HG02571 (cell line): ENCODE measurements at regions not wholly inside any gene's neighbourhood (a gene's known extent, or its start where the extent isn't known, plus 50 kb on each side); places are given as distances from the start of the nearest gene placed in this dataset.

ENCODE experiments used
- ATAC-seq: cut with Tn5 transposase; IDR thresholded peaks from one replicate; pipeline ENCODE4 v1.9.1; 2021; ENCODE audit warnings: mild to moderate bottlenecking, moderate library complexity; ENCODE audit not compliant: unreplicated experiment

DNA sequence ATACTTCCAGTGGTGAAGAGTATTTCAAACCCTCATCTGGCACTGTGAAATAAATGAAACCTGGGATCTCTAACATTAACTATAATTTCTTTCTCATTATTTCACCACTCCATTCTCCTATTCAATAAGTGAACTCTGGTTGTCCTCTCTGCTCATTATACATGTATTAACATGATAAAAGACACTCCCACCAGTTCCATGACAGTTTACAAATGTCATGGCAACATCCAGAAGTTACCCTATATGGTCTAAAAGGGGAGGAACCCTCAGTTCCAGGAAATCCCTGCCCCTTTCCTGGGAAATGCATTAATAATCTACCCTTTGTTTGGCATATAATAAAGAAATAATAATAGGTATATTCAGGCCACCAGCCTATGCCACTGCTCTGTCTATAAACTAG is 62.7 kb upstream of the BRINP3 start:
- ATAC-seq: no peak

DNA sequence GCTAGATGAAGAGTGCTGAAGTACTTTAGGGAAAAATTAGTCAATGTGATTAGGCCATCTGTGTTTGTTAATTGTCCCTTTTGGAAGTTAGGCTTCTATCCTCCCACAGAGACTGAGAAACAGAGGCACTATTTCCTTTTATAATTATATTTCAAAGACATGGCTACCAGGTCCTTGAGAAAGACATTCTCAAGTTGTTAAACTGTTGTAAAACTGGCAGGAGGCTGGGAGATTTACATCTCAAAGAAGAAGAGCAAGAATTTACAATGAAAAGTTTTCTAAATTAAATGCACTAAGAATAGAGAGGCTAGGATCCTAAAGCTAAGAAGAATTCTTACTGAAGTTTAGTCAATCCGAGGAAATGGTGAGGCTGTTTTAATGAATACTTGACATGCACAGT is 74.0 kb upstream of the BRINP3 start:
- ATAC-seq: no peak

DNA sequence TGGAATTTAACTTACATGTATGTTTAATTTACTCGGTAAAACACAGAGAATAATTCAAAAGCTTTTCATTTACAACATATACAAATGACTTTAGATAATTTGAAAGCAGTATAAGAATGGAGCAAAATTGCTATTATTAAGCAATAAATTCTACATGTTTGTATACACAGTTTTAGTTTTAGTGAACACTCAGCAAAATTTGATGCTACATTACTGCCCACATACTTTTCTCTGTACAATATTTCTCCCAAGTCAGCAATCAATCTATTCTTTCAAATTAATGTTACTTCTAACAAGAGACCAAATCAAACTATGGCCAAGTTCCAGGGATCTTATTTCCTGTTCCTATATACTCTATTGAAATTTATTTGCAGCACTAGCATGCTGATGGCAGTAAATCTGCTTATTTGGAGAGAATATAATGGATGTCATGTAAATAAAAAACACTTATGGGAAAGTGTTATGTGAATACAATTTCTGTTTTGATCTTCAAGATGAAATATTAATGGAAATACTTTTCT is 82.6 kb upstream of the BRINP3 start:
- ATAC-seq: no peak

DNA sequence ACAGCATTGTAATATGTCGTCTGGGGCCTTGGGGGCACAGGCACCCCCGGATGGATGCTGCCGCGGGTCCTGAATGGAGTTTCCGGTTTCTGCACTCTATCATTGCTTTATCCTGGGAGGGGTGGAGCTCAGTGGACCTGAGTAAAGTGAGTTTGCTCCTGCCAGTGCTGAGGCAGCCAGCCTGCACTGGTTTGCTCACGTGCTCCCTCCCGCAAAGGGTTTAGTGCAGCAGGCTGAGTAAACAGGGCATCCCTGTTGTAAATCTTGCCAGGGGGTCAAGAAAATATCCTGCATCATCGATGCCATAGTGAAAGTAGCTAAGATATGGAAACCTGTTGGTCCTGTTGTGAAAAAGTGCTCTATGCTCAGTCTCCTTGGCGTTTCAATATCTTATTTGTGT is 85.6 kb upstream of the BRINP3 start:
- ATAC-seq: no peak

DNA sequence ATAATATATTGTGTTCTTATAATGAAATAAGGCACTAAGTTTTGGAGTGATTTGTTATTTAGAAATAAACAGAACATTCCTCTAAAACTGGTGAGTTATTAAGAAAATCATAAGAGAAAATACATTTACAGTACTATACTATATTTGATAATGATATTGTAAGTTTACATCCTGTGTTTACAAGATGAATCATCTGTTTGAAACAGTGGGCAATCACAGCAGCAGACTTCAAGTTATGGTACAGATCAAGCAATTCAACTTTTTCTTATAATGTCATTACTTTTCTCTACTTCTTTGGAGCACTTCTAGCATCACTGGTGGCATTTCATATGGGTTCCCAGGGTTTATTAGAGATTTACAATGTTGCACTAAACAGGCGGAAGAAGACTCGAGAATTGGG is 86.5 kb upstream of the BRINP3 start:
- no peak for ATAC-seq

DNA sequence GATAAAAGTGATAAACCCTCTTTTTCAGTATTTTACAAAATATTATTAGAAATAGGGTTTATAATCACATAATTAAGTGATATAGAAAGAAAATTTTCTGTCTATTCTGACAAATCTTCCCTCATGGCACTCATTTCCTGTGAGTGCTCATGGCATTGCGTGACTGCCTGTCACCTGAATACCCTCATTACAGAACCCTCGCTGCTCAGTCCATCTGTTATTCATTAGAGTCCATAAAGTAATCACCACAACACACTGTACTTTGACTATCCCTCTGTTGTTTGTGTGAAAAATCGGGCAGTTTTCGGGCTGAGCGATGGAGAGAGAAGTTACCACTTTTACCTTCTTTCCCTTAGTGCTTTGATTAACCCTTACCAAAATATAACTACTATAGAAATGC is 100.4 kb upstream of the BRINP3 start:
- no peak for ATAC-seq

DNA sequence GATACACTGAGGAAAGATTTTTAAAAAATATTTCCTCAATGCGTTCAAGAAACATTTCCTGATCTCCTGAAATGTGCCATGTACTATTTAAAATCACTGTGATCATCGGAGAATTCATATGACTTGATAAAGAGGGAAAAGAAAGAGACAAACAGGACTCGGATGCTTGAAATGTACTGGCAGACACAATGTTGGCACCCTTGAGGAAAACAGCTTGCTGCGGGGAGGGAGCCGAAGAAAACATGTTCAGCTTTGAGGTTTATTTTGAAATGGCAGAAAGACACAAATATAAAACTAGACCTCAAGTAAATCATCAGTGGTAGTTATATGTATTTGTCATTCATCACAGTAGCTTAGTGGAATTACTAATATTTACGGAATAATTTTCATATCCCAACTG is 100.9 kb upstream of the BRINP3 start:
- no peak for ATAC-seq

DNA sequence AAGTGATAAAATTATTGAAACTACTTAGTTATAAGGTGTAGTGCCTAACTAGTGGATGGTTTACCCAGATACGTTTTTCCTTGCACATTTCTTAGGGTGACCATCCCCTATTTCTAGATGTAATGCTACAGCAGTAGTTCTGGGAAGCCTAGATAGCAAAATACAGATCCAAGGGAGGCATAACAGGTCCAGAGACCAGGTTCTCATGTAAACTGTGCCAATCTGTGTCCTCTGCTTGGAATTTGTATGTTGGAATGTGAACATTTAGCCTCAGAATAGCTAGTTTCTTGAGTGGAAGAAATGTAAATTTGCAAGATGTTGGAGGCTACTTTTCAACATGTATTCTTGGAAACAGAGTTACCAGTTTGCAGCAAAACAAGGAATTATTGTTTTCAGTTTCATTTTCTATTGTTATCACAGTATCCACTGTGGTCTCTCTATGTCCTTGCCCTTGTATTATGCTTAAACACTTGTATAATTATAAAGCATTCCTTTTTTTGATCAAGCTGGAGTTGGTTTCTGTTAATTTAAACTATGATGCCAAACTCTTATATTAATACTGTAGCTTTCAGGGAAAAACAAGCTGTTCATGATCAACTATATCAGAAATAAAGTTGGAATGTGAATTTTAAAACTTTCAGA is 102.0 kb upstream of the BRINP3 start:
- no peak for ATAC-seq

DNA sequence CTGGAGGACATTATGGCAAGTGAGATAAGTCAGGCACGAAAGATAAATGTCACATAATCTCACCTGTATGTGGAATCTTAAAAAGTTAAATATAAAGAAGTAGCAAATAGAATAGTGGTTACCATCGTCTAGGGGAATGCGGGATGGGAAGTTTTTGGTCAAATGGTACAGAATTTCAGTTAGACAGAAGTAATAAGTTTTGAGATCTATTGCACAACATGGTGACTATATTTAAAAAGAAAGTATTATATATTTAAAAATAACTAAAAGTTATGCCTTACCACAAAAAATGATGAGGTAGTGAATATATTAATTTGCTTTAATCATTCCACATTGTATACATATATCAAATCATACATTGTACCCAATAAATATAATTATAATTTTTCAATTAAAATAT is 106.2 kb upstream of the BRINP3 start:
- ATAC-seq: no peak

DNA sequence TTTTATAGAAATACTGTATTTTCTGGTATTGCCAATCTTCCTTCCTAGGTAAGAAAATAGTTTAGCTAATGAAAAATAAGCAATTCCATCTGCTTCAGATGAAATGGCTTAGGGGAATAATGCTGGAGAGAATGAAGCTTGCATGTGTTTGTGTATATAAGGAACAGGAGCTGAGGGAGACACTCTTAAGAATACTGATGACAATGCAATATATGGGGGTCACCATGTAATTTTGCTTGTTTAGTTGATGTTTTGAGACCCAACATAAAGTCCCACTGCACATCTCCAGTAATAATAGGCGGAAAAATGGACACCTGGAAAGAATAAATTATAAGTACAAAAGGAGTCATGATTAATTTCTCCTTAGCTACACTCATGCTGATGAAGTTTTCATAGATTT is 110.8 kb upstream of the BRINP3 start:
- no peak for ATAC-seq

DNA sequence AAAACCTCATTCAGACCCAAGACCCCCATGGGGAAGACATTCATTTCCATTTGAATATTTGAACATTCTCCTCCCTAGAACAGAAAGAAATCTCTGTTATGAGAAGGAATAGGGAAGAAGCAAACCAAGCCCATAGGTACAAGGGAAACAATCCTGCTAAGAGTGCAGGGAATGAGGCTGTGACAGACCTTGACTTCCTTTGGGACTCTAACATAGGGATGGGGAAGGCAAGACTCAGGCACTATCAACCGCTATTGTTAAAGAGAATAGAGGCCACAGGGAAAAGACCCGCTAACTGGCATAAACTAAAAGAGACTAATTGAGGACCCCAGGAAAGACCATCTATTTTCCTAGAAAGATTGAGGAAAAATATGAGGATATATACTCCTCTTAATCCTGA is 117.8 kb upstream of the BRINP3 start:
- ATAC-seq: no peak

DNA sequence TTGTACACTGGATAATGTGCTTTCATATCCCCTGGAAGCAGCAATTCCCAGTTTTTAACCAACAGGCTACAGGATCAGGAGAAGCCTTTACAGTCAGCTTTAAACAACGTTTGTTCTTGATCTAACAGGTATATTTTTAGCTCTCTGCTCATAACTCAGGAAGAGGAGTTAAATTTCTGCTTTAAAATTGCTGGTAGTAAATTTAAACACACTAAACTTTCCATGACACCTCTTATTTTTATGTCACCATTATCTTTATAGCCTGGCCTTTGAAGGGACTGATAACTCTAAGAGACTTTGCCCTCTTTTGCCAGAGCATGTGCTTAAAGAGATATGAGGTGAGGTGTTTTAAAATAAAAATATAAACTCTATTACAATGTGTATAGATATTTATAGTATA is 119.6 kb upstream of the BRINP3 start:
- ATAC-seq: no peak

DNA sequence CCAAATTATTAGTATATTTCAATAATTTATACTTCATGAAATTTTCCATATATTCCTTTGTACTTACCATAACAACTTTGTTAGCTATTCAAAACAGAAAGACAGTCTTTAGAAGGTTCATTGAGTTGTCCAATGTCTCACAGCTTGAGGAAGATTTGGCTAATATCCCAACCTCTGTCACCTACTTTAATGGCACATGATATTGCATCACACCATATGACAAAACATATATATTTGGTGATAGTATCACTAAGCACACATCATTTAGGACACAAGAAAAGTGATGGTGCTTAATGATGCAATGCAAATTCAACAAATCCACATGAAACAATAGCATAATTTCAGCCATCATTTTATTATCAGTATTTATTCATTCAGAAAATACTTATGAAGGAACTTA is 122.0 kb upstream of the BRINP3 start:
- ATAC-seq: no peak

DNA sequence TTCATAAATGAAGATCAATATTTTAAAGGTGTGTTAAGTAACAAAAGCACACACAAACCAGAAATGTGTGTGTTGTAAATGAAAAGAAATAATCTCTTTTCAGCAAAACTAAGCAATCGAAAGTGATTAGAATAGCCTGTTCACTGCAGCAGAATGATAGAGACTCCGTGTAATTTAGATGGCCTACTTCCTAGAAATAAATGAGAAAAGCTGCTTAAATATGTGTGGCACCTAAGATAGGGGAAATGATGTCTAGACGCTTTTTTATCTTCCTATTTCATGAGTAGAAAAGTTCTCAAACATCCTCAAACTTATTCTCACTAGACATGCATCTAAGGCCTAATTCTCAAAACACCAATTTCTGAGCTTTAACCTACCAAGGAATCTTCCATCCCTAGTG is 124.7 kb upstream of the BRINP3 start:
- no peak for ATAC-seq

DNA sequence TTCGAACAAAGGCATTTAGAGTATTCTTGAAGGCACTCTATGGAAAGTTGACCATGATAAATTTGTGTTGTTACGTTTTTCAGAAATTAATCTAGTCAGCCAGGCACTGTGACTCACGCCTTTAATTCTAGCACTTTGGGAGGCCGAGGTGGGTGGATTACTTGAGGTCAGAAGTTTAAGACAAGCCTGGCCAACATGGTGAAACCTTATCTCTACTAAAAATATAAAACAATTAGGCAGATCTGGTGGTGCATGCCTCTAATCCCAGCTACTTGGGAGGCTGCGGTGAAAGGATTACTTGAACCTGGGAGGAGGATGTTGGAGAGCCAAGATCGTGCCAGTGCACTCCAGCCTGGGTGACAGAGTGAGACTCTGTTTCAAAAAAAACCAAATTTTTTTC is 130.6 kb upstream of the BRINP3 start:
- no peak for ATAC-seq

DNA sequence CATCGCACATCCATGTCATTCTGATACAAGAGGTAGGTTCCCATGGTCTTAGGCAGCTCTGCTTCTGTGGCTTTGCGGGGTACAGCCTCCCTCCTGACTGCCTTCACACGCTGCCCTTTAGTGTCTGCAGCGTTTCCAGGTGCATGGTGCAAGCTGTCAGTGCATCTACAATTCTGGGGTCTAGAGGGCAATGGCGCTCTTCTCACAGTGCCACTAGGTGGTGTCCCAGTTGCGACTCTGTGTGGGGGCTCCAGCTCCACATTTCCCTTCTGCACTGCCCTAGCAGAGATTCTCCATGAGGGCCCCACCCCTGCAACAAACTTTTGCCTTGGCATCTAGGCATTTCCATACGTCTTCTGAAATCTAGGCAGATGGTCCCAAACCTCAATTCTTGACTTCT is 138.2 kb upstream of the BRINP3 start:
- ATAC-seq: no peak

DNA sequence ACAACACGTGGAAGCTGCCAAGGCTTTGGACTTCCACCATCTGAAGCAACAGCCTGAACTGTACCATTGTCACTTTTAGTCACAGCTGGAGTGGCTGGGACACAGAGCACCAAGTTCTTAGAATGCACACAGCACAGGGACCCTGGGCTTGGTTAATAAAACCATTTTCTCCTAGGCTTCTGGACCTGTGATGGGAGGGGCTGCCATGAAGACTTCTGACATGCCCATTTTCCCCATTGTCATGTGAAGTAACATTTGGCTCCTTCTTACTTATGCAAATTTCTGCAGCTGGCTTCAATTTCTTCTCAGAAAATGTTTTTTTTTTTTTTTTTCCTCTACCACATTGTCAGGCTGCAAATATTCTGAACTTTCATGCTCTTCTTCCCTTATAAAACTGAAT is 138.6 kb upstream of the BRINP3 start:
- no peak for ATAC-seq

DNA sequence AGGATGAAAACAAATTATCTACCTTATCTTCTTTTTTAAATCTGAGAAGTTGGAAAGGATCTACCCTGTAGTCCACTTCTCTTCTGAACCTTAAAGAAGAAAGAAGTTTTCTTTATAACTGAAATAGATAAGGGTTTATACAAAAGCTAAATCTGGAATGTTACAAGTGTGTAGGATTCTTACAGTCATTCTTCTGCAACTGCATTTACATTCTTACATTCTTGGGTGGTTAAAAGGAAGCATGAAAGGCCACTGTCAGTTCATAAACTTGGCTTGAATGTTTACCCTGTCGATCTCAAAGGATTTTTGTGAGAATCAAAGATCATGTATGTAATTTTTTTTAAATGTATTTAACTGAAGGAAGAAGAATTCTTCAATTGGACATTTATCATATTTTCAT is 142.1 kb upstream of the BRINP3 start:
- no peak for ATAC-seq

DNA sequence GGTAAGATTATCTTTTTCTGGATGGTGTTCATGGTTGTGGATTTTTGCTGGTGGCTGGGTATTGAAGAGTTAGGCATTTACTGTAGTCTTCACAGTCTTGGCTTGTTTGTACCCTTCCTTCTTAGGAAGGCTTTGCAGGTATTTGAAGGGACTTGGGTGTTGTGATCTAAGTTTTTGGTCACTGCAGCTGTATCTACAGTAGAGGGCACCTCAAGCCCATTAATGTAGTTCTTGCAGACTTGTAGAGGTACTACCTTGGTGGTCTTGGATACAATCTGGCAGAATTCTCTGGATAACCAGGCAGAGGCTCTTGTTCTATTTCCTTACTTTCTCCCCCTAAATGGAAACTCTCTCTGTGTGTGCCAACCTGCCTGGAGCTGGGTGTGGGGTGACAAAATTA is 155.8 kb upstream of the BRINP3 start:
- ATAC-seq: no peak

DNA sequence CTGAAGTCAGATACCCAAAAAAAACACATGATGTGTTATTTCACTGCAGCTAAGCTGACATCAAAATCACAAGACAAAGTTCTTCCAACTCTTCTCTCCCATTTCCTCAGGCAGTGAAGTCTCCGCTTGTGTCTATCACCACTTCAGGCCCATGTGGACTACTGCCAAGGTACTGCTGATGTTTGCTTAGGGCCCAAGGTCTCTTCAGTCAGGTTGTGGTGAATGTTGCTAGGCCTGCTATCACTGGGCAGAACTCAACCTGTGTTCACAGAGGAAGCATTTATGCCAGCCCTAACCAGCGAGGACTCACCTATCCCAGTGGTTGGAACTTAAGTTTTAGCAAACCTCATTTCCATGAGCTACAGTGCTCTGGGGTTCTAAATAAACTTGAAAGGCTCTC is 156.5 kb upstream of the BRINP3 start:
- no peak for ATAC-seq

DNA sequence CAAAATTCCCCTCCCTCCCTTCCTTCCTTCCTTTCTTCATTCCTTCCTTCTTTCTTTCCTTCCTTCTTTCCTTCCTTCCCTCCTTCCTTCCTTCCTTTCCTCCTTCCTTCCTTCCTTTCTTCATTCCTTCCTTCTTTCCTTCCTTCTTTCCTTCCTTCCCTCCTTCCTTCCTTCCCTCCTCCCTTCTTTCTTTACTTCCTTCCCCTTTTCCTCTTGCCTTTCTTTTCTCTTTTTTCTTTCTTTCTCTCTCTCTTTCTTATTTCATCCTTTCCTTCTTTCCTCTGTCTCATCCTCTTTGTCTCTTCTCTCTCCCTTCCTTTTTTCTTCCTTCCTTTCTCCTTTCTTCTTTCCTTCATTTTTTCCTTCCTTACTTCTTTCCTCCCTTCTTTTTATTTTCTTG is 171.9 kb upstream of the BRINP3 start:
- no peak for ATAC-seq

DNA sequence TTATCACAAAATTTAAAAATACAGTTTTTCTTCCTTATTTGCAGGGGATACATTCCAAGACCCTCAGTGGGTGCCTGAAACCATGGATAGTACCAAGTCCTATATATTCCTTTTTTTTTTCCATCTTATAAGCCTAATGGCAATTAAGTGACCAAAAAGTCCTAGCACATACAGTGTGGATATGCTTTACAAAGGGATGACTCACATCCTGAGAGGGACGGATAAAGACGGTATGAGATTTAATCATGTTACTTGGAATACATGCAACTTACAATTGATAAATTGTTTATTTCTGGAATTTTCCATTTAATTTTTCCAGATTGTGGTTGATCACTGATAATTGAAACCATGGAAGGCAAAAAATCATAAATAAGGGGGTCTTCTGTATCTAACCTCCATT is 181.2 kb upstream of the BRINP3 start:
- no peak for ATAC-seq

DNA sequence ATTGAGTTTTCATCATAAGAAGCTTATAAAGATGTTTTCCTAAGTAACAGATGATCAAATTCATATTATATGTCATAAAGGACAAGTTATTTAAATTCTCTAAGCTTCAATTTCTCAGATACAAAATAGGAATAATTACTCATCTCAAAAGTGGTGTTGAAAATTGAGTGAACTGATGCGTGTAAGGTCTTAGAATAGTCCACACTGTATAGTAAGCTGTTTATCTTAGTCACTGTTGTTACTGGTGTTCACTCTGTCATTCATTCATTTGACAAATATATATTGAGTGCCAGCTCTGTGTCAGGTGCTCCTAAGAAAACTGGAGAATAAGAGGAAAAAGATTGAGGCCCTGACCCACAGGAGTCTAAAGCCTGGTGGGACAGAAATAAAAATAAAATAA is 186.3 kb upstream of the BRINP3 start:
- no peak for ATAC-seq
